GM21737 (cell line): ENCODE measurements at regions not wholly inside any gene's neighbourhood (a gene's known extent, or its start where the extent isn't known, plus 50 kb on each side); places are given as distances from the start of the nearest gene placed in this dataset.
"Not testable (repeated sequence)": the region's sequence is repeated elsewhere in the genome, so short reads cannot be mapped to it uniquely, and the experiment has no call there.

Experiments used
- ATAC-seq: cut with Tn5 transposase; IDR thresholded peaks from one replicate; pipeline ENCODE4 v1.9.1; 2021; ENCODE audit warnings: mild to moderate bottlenecking, moderate library complexity; ENCODE audit not compliant: unreplicated experiment

DNA sequence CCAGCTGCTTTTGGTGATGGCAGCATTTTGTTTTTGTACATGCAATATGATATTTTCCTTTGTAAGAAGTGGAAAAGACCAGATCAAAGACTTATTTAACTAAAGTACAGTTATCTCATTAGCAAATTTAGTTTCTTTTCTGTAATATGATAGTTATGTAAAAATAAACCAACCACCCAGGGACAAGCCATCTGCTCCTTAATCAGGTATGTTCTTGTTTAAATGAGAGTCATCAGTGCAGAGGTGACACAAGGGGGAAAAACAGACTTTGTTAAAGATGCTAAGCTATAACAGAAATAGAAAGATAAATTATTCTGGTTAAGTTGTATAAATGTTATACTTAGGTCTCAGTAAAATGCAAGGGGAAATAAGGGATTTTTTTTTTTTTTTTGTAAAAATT is 805.7 kb upstream of the SEMA6A start:
- ATAC-seq: no peak

- no peak for ATAC-seq
These were observed 804.9 kb upstream of the SEMA6A start for GRCh38 chr5:117379521-117379920.

GRCh38 chr5:117376748-117377147 is 802.1 kb upstream of the SEMA6A start:
- no peak for ATAC-seq

DNA sequence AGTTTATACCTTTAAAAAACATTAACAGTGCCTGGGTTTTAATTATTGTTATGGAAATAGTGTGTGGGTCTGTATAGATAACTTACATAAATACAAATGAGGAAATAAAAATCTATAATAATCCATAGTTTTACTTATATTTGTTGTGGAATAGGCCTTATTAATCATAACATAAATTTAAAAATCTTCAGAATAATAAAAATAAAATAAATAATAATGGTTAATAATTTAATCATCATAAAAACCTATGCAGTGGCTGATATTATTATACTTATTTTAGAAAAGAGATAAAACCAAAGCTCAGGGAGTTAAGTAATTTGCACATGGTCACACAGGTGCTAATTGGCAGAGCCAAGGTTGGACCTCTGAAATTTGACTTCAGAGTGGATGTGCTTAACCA is 785.3 kb upstream of the SEMA6A start:
- ATAC-seq: no peak

DNA sequence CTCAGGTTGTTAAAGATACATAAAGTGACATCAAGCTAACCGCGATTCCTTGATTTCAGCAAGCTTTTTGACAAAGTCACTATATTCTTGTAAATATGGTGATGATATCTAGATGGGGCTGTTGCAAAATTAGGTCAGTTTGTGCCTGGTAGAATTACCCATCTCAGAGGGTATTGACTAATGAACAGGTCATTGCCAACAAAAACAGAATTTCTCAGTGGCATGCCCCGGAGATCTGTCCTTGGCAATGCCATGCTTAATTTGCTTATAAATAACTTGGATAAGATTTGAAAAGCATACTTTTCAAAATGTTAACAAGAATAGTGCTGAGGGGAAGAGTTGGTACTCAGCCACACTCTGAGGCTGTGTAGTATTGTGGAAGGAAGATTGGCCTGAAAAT is 783.3 kb upstream of the SEMA6A start:
- no peak for ATAC-seq

DNA sequence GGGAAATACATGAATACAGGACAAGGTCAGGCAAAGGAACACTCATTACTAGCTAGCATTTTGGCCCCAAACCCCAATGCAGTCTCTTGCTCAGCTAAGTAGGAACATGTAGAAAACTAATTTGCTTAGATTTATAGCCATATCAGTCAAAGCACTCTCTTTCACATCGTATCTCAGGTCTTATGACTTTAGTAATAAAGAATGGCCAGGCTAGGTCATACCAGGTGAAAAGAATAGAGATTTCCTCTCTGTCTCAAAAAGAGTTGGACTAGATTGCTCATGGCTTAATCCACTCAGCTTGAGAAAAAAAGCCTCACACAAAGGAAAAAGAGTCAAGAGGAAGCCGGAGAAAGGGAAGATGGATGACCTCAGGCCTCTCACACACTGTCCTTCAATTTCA is 772.7 kb upstream of the SEMA6A start:
- no peak for ATAC-seq

GRCh38 chr5:117343726-117344125 is 769.1 kb upstream of the SEMA6A start:
- ATAC-seq: not testable (repeated sequence)

GRCh38 chr5:117337064-117337749 is 762.6 kb upstream of the SEMA6A start:
- no peak for ATAC-seq

- ATAC-seq: no peak
These were observed 761.6 kb upstream of the SEMA6A start for GRCh38 chr5:117336208-117336607.

GRCh38 chr5:117333011-117333410 is 758.4 kb upstream of the SEMA6A start:
- ATAC-seq: no peak

GRCh38 chr5:117332341-117332740 is 757.7 kb upstream of the SEMA6A start:
- no peak for ATAC-seq

DNA sequence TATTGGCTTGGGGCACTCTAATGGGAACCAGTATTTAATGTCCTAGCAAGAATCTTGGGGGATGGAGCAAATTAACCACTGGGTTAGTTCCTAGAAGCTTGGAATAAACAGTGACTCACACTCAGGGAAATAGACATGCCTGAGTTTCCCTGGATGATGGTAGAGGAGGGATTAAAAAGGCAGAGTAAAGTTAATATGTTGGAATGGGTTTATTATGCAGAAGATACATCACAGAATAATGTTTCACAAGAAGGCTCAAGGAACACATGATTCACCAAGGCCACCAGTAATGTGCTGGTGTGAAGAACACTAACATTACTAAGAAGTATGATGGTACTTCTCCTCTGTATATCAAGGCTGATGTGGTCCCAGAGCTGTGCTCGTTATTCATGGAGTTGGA is 752.9 kb upstream of the SEMA6A start:
- ATAC-seq: no peak

GRCh38 chr5:117326997-117327396 is 752.4 kb upstream of the SEMA6A start:
- ATAC-seq: no peak

DNA sequence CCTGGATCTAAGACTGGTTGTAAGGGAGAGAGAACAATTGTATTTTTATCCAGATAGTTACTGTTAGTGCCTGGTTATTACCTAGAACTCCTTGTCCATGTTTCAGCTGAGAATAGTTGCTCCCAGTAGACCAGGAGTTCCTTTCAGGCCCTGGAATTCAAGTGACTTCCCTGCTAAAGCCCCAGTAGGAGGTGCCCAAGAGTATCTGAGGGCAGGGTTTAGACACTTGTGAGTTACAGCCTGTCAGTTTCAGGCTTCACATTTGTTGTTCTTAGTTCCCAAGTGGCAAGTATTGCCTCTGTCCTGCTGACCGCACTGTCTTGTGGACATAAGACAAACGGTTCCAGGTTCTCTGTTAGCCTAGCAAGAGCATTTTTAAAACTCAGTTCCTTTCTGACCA is 743.9 kb upstream of the SEMA6A start:
- no peak for ATAC-seq

DNA sequence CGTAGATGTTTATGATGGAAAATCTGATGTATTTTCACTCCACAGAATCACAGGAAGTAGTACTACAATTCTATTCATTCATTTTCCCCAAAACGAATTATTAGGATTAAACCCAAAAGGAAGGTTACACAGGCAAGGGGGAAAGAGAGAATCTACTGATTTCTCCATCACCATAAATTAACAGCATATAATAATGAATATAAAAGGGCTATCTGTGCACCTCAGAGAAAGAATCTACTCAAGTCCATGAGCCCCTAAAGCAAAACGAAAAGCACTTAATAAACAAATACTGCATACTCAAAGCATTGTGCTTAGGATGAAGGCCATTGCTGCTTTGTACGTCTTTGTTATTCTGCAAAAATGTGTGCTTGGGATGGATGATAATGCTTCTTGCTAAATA is 740.5 kb upstream of the SEMA6A start:
- no peak for ATAC-seq

DNA sequence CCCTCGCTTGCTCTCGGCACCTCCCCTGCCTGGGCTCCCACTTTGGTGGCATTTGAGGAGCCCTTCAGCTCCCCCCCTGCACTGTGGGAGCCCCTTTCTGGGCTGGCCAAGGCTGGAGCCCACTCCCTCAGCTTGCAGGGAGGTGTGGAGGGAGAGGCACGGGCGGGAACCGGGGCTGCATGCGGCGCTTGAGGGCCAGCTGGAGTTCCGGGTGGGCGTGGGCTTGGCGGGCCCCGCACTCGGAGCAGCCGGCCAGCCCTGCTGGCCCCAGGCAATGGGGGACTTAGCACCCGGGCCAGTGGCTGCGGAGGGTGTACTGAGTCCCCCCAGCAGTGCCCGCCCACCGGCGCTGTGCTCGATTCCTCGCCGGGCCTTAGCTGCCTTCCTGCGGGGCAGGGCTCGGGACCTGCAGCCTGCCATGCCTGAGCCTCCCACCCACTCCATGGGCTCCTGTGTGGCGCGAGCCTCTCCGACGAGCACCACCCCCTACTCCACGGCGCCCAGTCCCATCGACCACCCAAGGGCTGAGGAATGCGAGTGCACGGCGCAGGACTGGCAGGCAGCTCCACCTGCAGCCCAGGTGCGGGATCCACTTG is 730.0 kb upstream of the SEMA6A start:
- not testable (repeated sequence) for ATAC-seq

DNA sequence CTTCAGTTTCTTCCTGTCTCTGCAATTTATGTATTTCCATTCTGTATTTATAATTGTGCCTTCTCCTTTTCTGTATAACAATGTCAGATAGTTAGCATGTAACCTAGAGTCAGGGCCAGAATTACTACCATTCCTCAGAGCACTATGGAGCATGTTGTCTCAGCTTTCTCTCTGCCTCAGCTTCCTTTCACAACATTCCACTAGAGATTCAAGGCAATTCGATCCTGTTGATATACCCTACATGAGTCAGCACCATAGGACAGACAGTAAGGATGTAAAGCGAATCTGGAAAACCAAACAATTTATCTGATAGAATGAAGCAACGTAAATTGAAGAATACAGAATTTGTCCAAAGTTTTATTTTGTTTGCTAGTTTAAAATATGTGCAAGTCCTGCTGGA is 728.3 kb upstream of the SEMA6A start:
- no peak for ATAC-seq

DNA sequence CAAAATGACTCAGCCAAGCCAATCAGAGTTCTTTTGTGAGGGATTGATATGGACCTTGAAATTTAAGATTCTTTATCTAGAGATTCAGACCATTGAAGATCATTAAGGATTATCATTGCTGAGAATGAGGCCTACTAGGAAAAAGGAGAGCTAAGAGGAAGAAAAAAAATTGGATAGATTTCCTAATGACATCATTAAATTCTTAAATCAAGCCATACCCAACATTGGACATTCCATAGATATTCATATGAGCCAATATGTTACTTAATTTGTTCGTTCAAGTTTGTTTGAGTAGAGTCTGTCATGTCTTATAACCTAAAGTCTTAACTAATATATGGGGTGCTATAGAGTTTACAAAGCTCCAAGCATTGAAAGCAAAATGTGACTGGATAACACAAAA is 727.9 kb upstream of the SEMA6A start:
- no peak for ATAC-seq

GRCh38 chr5:117299936-117300328 is 725.3 kb upstream of the SEMA6A start:
- no peak for ATAC-seq

DNA sequence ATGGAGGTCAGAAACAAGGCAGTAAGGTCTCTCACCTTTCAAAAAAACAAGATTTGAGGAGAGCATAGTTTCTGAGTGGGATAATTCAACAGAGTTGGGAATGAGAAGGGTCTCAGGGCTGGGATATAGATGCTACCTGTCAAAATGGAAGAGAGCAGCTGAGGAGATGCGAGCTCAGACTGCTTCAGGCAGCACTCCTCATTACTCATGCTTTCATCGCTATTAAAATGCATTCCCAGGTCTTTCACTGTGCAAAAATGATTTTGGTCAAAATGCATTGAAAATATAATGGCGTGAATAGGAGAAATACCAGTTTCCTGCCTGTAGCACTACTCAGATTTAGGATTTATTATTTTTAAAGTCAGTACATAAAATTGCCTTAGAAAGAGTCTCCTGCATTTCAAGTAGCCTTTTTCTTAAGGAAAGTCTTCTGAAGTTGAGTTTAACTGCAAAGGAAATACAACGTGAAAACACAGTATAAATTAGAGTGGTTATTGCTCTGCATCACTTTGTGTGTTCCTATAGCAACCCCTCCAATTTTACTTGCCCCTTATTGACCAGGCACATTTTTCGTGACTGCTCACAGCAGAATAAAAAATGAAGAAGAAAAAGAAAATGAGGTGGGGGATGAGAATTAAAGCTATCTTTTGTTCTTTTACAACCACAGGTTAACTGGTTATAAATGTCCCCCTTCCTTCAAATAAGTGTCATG is 724.8 kb upstream of the SEMA6A start:
- no peak for ATAC-seq

- ATAC-seq: no peak
These were observed 722.2 kb upstream of the SEMA6A start for GRCh38 chr5:117296872-117297271.

DNA sequence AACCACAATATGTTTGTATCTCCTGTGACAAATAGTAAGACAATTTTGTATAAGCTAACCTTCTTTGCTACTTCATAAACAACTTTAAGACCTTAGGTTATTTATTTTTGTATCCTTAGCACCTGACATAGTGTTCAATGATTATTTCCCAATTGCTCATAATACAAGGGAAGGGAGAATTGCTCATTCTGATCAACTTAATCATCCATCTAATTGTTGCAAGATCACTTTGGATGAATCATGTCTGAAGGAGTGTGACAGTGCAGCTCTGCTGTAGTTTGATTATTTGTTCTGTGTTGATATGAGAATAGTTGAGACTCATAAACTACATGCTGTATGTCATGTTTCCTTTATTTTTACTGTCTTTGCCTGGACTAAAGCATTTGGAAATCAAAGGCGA is 721.3 kb upstream of the SEMA6A start:
- no peak for ATAC-seq
